HG03571 (cell line): ENCODE measurements at regions not wholly inside any gene's neighbourhood (a gene's known extent, or its start where the extent isn't known, plus 50 kb on each side); places are given as distances from the start of the nearest gene placed in this dataset.

ENCODE experiments used
- ATAC-seq: cut with Tn5 transposase; IDR thresholded peaks from one replicate; pipeline ENCODE4 v1.9.1; 2021; ENCODE audit not compliant: unreplicated experiment

- no peak for ATAC-seq
Observed at GRCh38 chr1:106688446-106688845, 368.0 kb upstream of the PRMT6 start.

GRCh38 chr1:106698660-106699059 is 357.8 kb upstream of the PRMT6 start:
- ATAC-seq = no peak

GRCh38 chr1:106699433-106699832 is 357.0 kb upstream of the PRMT6 start:
- ATAC-seq = no peak

GRCh38 chr1:106700211-106700610 is 356.3 kb upstream of the PRMT6 start:
- no peak for ATAC-seq

- no peak for ATAC-seq
Observed at GRCh38 chr1:106705971-106706370, 350.5 kb upstream of the PRMT6 start.

- ATAC-seq = no peak
Observed at GRCh38 chr1:106717591-106717990, 338.9 kb upstream of the PRMT6 start.

- no peak for ATAC-seq
Observed at GRCh38 chr1:106721790-106722189, 334.7 kb upstream of the PRMT6 start.

GRCh38 chr1:106722466-106722865 is 334.0 kb upstream of the PRMT6 start:
- no peak for ATAC-seq

- ATAC-seq = no peak
Observed at GRCh38 chr1:106727171-106727570, 329.3 kb upstream of the PRMT6 start.

- ATAC-seq = no peak
Observed at GRCh38 chr1:106746448-106747085, 309.9 kb upstream of the PRMT6 start.

- ATAC-seq = no peak
Observed at GRCh38 chr1:106747232-106747631, 309.2 kb upstream of the PRMT6 start.

GRCh38 chr1:106747791-106748190 is 308.7 kb upstream of the PRMT6 start:
- ATAC-seq = no peak

- no peak for ATAC-seq
Observed at GRCh38 chr1:106748606-106749005, 307.9 kb upstream of the PRMT6 start.

GRCh38 chr1:106749491-106749890 is 307.0 kb upstream of the PRMT6 start:
- no peak for ATAC-seq

- no peak for ATAC-seq
Observed at GRCh38 chr1:106749906-106750305, 306.6 kb upstream of the PRMT6 start.

GRCh38 chr1:106751002-106751401 is 305.5 kb upstream of the PRMT6 start:
- ATAC-seq = no peak

GRCh38 chr1:106753066-106753465 is 303.4 kb upstream of the PRMT6 start:
- no peak for ATAC-seq

GRCh38 chr1:106754957-106755356 is 301.5 kb upstream of the PRMT6 start:
- ATAC-seq = no peak

GRCh38 chr1:106755682-106756406 is 300.6 kb upstream of the PRMT6 start:
- ATAC-seq = no peak

- ATAC-seq = no peak
Observed at GRCh38 chr1:106756752-106757151, 299.7 kb upstream of the PRMT6 start.

- no peak for ATAC-seq
Observed at GRCh38 chr1:106768077-106768476, 288.4 kb upstream of the PRMT6 start.

GRCh38 chr1:106768501-106768900 is 288.0 kb upstream of the PRMT6 start:
- ATAC-seq = no peak

- no peak for ATAC-seq
Observed at GRCh38 chr1:106773206-106773605, 283.3 kb upstream of the PRMT6 start.
